HEK293 (cell line): ENCODE measurements at regions not wholly inside any gene's neighbourhood (a gene's known extent, or its start where the extent isn't known, plus 50 kb on each side); places are given as distances from the start of the nearest gene placed in this dataset.
A peak's percentile ranks its signal among the peaks of the same experiment; 100 is the strongest.

ENCODE experiments used
- CTCF ChIA-PET: fragments of 350-600 bp; formaldehyde crosslinking; extraction: SDS; loops from one replicate; lab custom pipeline; 2021; ENCODE audit warnings: antibody characterized with exemption; lab: Yijun Ruan, JAX
- POLR2A ChIA-PET: fragments of 300-600 bp; formaldehyde crosslinking; extraction: SDS; loops from one replicate; lab custom pipeline; 2020; ENCODE audit warnings: antibody characterized with exemption, inconsistent platforms; lab: Yijun Ruan, JAX
- H3K27ac ChIP-seq: fragments of 200-500 bp; sonication (Bioruptor generic); 2 replicates; pipeline ENCODE4 v1.5.1; 2014; ENCODE audit warnings: low read depth, low read length, control low read depth, inconsistent platforms; ENCODE audit errors: extremely low read depth
- H3K36me3 ChIP-seq, 2 experiments: fragments of 200-500 bp in 1 of 2; sonication (Bioruptor generic) in 1 of 2; 1 replicate in 1 of 2; 2 replicates in 1 of 2; pipeline ENCODE4 v1.5.1; 2014 to 2017; ENCODE audit warnings: inconsistent platforms in 2 of 2, low read length in 2 of 2; ENCODE audit not compliant: control insufficient read depth in 2 of 2, insufficient read depth in 1 of 2
- H3K4me1 ChIP-seq: fragments of 200-500 bp; sonication (Bioruptor generic); 2 replicates; pipeline ENCODE4 v1.5.1; 2014; ENCODE audit warnings: mild to moderate bottlenecking, low read length, inconsistent platforms; ENCODE audit not compliant: control insufficient read depth, insufficient read depth
- H3K4me3 ChIP-seq: 2 replicates; pipeline ENCODE4 v1.5.1; 2011; ENCODE audit warnings: low read depth, mild to moderate bottlenecking, control low read depth, low read length, moderate library complexity
- H3K9me3 ChIP-seq: fragments of 200-500 bp; sonication (Bioruptor generic); 2 replicates; pipeline ENCODE4 v1.5.1; 2014; ENCODE audit warnings: low read depth, low read length, inconsistent platforms; ENCODE audit not compliant: control insufficient read depth, insufficient read depth
- BCL11B ChIP-seq: fragments of 450-650 bp; formaldehyde crosslinking; IDR thresholded peaks from 2 replicates; pipeline ENCODE4 v1.5.1; 2016; ENCODE audit warnings: low read depth, missing biosample characterization, missing genetic modification characterization
- KLF1 ChIP-seq: fragments of 450-650 bp; formaldehyde crosslinking; IDR thresholded peaks from 2 replicates; pipeline ENCODE4 v1.5.1; 2016; ENCODE audit warnings: missing biosample characterization, missing genetic modification characterization
- MEIS1 ChIP-seq: sonication (generic); formaldehyde crosslinking; IDR thresholded peaks from 2 replicates; pipeline ENCODE4 v1.8.1; 2022; ENCODE audit warnings: missing genetic modification reagents, mild to moderate bottlenecking, borderline replicate concordance
- MZF1 ChIP-seq: fragments of 450-650 bp; formaldehyde crosslinking; IDR thresholded peaks from 2 replicates; pipeline ENCODE4 v1.5.1; 2017; ENCODE audit warnings: missing biosample characterization, missing genetic modification characterization, borderline replicate concordance
- RBAK ChIP-seq: fragments of 450-650 bp; formaldehyde crosslinking; IDR thresholded peaks from 2 replicates; pipeline ENCODE4 v1.5.1; 2016; ENCODE audit warnings: missing biosample characterization, missing genetic modification characterization
- SCRT1 ChIP-seq: fragments of 450-650 bp; formaldehyde crosslinking; IDR thresholded peaks from 2 replicates; pipeline ENCODE4 v1.5.1; 2016; ENCODE audit warnings: missing biosample characterization, missing genetic modification characterization, borderline replicate concordance
- SCRT2 ChIP-seq: fragments of 450-650 bp; formaldehyde crosslinking; IDR thresholded peaks from 2 replicates; pipeline ENCODE4 v1.5.1; 2016; ENCODE audit warnings: missing biosample characterization, missing genetic modification characterization
- ZBTB21 ChIP-seq: fragments of 450-650 bp; formaldehyde crosslinking; IDR thresholded peaks from 2 replicates; pipeline ENCODE4 v1.5.1; 2017; ENCODE audit warnings: missing biosample characterization, missing genetic modification characterization
- ZBTB6 ChIP-seq: fragments of 450-650 bp; formaldehyde crosslinking; IDR thresholded peaks from 2 replicates; pipeline ENCODE4 v1.5.1; 2017; ENCODE audit warnings: missing biosample characterization, missing genetic modification characterization
- ZBTB8A ChIP-seq: fragments of 450-650 bp; formaldehyde crosslinking; IDR thresholded peaks from 2 replicates; pipeline ENCODE4 v1.5.1; 2016; ENCODE audit warnings: missing biosample characterization, missing genetic modification characterization
- ZNF121 ChIP-seq: fragments of 450-650 bp; formaldehyde crosslinking; IDR thresholded peaks from 2 replicates; pipeline ENCODE4 v1.5.1; 2016; ENCODE audit warnings: missing biosample characterization, missing genetic modification characterization
- ZNF157 ChIP-seq: fragments of 450-650 bp; formaldehyde crosslinking; IDR thresholded peaks from 2 replicates; pipeline ENCODE4 v1.5.1; 2016; ENCODE audit warnings: missing biosample characterization, missing genetic modification characterization
- ZNF2 ChIP-seq: fragments of 450-650 bp; formaldehyde crosslinking; IDR thresholded peaks from 2 replicates; pipeline ENCODE4 v1.5.1; 2016; ENCODE audit warnings: missing biosample characterization, missing genetic modification characterization
- ZNF239 ChIP-seq: fragments of 450-650 bp; formaldehyde crosslinking; IDR thresholded peaks from 2 replicates; pipeline ENCODE4 v1.5.1; 2016; ENCODE audit warnings: missing biosample characterization, missing genetic modification characterization
- ZNF248 ChIP-seq: fragments of 450-650 bp; formaldehyde crosslinking; IDR thresholded peaks from 2 replicates; pipeline ENCODE4 v1.5.1; 2017; ENCODE audit warnings: missing biosample characterization, missing genetic modification characterization
- ZNF280C ChIP-seq: fragments of 450-650 bp; formaldehyde crosslinking; IDR thresholded peaks from 2 replicates; pipeline ENCODE4 v1.5.1; 2016; ENCODE audit warnings: missing biosample characterization, missing genetic modification characterization
- ZNF394 ChIP-seq: fragments of 450-650 bp; formaldehyde crosslinking; IDR thresholded peaks from 2 replicates; pipeline ENCODE4 v1.5.1; 2016; ENCODE audit warnings: missing biosample characterization, missing genetic modification characterization, mild to moderate bottlenecking, moderate library complexity, borderline replicate concordance
- ZNF48 ChIP-seq: fragments of 450-650 bp; formaldehyde crosslinking; IDR thresholded peaks from 2 replicates; pipeline ENCODE4 v1.5.1; 2016; ENCODE audit warnings: missing biosample characterization, missing genetic modification characterization
- ZNF518A ChIP-seq: fragments of 450-650 bp; formaldehyde crosslinking; conservative IDR thresholded peaks from 2 replicates; pipeline ENCODE4 v1.5.1; 2016; ENCODE audit warnings: low read depth, missing biosample characterization, missing genetic modification characterization
- ZNF521 ChIP-seq: fragments of 450-650 bp; formaldehyde crosslinking; IDR thresholded peaks from 2 replicates; pipeline ENCODE4 v1.5.1; 2017; ENCODE audit warnings: missing biosample characterization, mild to moderate bottlenecking, missing genetic modification characterization
- ZNF585B ChIP-seq: fragments of 450-650 bp; formaldehyde crosslinking; IDR thresholded peaks from 2 replicates; pipeline ENCODE4 v1.5.1; 2016; ENCODE audit warnings: missing biosample characterization, missing genetic modification characterization
- ZNF624 ChIP-seq: fragments of 450-650 bp; formaldehyde crosslinking; IDR thresholded peaks from 2 replicates; pipeline ENCODE4 v1.5.1; 2017; ENCODE audit warnings: missing biosample characterization, missing genetic modification characterization
- ZNF639 ChIP-seq: fragments of 450-650 bp; formaldehyde crosslinking; IDR thresholded peaks from 2 replicates; pipeline ENCODE4 v1.5.1; 2016; ENCODE audit warnings: missing biosample characterization, missing genetic modification characterization
- ZNF76 ChIP-seq: fragments of 450-650 bp; formaldehyde crosslinking; IDR thresholded peaks from 2 replicates; pipeline ENCODE4; 2016; ENCODE audit warnings: low read depth, missing biosample characterization, missing genetic modification characterization, borderline replicate concordance
- ZNF777 ChIP-seq: fragments of 450-650 bp; formaldehyde crosslinking; IDR thresholded peaks from 2 replicates; pipeline ENCODE4 v1.5.1; 2017; ENCODE audit warnings: missing biosample characterization, missing genetic modification characterization, borderline replicate concordance
- ZNF791 ChIP-seq: fragments of 450-650 bp; formaldehyde crosslinking; IDR thresholded peaks from 2 replicates; pipeline ENCODE4 v1.5.1; 2016; ENCODE audit warnings: missing biosample characterization, missing genetic modification characterization

GRCh38 chr3:102883515-102883914 lies 448.7 kb downstream of the ZPLD1 start (continued):
- TF ChIP-seq ZBTB21 = no peak
- TF ChIP-seq MZF1 = no peak
- no peak for TF ChIP-seq RBAK (tag by site-specific recombination)
- no peak for TF ChIP-seq ZNF48 (tag by site-specific recombination)
- TF ChIP-seq MEIS1 = no peak
- no peak for TF ChIP-seq ZNF521 (tag by site-specific recombination)
- peak; percentile 63; the same call in 1 of the 2 replicates for TF ChIP-seq ZNF394 (tag by site-specific recombination)
- TF ChIP-seq KLF1 (tag by site-specific recombination) = no peak
- TF ChIP-seq SCRT1 (tag by site-specific recombination) = no peak

GRCh38 chr3:102885289-102885688 lies 450.5 kb downstream of the ZPLD1 start:
- H3K4me3 ChIP-seq = no peak overlapping the region
- no peak overlapping the region for H3K27ac ChIP-seq
- no peaks in the 10 kb centered on the region for H3K9me3 ChIP-seq
- POLR2A ChIA-PET = no interaction called here
- CTCF ChIA-PET = no interaction called here
- H3K4me1 ChIP-seq = no peaks in the 10 kb centered on the region
- H3K36me3 ChIP-seq = no peaks in the 10 kb centered on the region
- TF ChIP-seq ZNF791 = no peak
- TF ChIP-seq ZNF76 (tag by site-specific recombination) = no peak
- TF ChIP-seq BCL11B (tag by site-specific recombination) = no peak
- no peak for TF ChIP-seq ZNF239 (tag by site-specific recombination)
- TF ChIP-seq ZBTB8A (tag by site-specific recombination) = no peak
- TF ChIP-seq ZBTB6 (tag by site-specific recombination) = no peak
- TF ChIP-seq ZNF639 (tag by site-specific recombination) = no peak
- no peak for TF ChIP-seq ZNF248 (tag by site-specific recombination)
- TF ChIP-seq ZNF518A (tag by site-specific recombination) = no peak
- no peak for TF ChIP-seq ZNF157 (tag by site-specific recombination)
- TF ChIP-seq ZNF585B (tag by site-specific recombination) = no peak
- TF ChIP-seq RBAK (tag by site-specific recombination) = no peak
- TF ChIP-seq SCRT2 (tag by site-specific recombination) = no peak
- no peak for TF ChIP-seq ZNF280C (tag by site-specific recombination)
- TF ChIP-seq ZNF121 = no peak
- no peak for TF ChIP-seq ZNF624 (tag by site-specific recombination)
- no peak for TF ChIP-seq ZNF777 (tag by site-specific recombination)
- no peak for TF ChIP-seq ZNF2 (tag by site-specific recombination)
